ENCODE measurements at regions not wholly inside any gene's neighbourhood (a gene's known extent, or its start where the extent isn't known, plus 50 kb on each side); places are given as distances from the start of the nearest gene placed in this dataset.
"Not testable (repeated sequence)": the region's sequence is repeated elsewhere in the genome, so short reads cannot be mapped to it uniquely, and the experiment has no call there.

DNA sequence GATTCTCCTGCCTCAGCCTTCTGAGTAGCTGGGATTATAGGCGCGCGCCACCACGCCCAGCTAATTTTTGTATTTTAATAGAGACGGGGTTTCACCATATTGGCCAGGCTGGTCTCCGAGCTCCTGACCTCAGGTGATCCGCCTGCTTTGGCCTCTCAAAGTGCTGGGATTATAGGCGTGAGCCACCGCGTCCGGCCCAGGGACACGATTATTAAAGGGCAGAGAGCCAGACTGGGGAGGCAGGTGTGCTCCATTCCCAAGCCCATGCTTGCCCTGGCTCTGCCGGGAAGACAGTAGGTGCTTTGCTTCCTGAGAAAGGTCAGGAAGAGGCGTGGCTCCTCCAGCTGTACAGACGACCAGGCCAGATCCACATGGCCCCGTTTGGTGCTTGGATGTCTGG lies 86.3 kb upstream of the SYT13 start:
- TF ChIP-seq CTCF (IDR thresholded peaks at IDR 0.05; ENCODE audit: low read depth, low read length, missing input control); FOXA2 (IDR thresholded peaks at IDR 0.05); RAD21 (IDR thresholded peaks at IDR 0.05); JUND (IDR thresholded peaks at IDR 0.05); RXRA (IDR thresholded peaks at IDR 0.05): not testable (repeated sequence)
- TF ChIP-seq, protein P1, sequence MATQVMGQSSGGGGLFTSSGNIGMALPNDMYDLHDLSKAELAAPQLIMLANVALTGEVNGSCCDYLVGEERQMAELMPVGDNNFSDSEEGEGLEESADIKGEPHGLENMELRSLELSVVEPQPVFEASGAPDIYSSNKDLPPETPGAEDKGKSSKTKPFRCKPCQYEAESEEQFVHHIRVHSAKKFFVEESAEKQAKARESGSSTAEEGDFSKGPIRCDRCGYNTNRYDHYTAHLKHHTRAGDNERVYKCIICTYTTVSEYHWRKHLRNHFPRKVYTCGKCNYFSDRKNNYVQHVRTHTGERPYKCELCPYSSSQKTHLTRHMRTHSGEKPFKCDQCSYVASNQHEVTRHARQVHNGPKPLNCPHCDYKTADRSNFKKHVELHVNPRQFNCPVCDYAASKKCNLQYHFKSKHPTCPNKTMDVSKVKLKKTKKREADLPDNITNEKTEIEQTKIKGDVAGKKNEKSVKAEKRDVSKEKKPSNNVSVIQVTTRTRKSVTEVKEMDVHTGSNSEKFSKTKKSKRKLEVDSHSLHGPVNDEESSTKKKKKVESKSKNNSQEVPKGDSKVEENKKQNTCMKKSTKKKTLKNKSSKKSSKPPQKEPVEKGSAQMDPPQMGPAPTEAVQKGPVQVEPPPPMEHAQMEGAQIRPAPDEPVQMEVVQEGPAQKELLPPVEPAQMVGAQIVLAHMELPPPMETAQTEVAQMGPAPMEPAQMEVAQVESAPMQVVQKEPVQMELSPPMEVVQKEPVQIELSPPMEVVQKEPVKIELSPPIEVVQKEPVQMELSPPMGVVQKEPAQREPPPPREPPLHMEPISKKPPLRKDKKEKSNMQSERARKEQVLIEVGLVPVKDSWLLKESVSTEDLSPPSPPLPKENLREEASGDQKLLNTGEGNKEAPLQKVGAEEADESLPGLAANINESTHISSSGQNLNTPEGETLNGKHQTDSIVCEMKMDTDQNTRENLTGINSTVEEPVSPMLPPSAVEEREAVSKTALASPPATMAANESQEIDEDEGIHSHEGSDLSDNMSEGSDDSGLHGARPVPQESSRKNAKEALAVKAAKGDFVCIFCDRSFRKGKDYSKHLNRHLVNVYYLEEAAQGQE (IDR thresholded peaks at IDR 0.05) = not testable (repeated sequence)

All from liver (tissue), 3 donors.